ENCODE measurements at regions not wholly inside any gene's neighbourhood (a gene's known extent, or its start where the extent isn't known, plus 50 kb on each side); places are given as distances from the start of the nearest gene placed in this dataset.

DNA sequence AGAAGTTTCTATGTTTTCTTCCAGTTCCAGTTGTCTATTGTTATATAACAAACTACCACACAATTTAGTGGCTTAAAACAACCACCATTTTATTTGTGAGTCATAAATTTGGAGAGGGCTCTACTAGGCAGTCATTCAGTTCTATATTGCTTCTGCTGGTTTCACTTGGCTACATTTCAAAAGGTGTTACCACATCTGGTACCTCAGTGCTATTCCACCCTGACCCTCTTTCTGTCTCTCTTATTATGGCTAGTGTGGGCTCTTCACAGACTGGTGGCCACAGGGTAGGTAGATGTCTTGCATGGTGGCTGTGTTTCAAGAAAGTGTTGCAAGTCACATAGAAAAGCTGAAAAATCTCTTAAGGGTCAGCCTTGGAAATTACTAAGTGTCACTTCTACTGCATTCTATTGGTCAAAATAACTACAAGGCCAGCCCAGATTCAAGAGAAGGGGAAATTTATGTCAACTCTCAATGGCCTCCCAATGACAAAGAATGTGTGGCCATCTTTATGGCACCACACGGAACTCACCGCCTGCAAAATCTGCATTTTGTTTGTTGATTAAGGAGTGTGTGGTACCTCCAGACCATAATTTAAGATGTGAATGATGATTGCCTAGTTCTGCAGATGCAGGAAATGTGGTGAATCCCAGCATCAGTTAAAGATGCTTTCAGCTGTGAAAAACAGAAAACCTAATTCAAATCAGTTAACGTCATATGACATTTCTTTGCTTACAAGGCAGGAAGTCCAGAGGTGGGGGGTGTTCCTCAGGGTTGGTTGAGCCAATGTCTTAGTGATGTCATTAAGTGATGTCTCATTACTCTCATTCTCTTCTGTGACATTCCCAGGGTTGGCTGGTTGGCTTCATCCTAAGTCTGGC lies 105.8 kb upstream of the RASGRP1 start:
- no peak for DNase-seq (ENCODE audit: extremely low spot score, insufficient read length, low read depth)
- peak; percentile 98 for FAIRE-seq

DNA sequence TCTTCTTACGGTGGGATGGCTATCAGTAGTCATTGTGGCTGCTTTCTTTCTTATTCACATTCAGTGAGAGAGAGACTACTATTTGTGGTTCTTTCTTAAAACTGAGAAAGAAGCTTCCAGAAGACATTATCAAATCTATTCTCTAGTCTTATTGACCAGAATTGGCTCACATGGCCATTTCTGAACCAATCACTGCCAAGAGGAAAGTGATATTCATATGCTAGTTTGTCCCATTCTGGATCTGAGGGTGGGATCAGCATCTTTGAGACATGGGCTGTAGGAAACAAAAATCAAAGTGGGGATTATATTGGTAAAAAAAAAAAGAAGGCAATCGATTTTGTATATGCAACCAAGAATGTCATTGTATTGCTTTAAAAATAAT lies 106.4 kb upstream of the RASGRP1 start:
- FAIRE-seq = no peak
- no peak for DNase-seq (ENCODE audit: extremely low spot score, insufficient read length, low read depth)

DNA sequence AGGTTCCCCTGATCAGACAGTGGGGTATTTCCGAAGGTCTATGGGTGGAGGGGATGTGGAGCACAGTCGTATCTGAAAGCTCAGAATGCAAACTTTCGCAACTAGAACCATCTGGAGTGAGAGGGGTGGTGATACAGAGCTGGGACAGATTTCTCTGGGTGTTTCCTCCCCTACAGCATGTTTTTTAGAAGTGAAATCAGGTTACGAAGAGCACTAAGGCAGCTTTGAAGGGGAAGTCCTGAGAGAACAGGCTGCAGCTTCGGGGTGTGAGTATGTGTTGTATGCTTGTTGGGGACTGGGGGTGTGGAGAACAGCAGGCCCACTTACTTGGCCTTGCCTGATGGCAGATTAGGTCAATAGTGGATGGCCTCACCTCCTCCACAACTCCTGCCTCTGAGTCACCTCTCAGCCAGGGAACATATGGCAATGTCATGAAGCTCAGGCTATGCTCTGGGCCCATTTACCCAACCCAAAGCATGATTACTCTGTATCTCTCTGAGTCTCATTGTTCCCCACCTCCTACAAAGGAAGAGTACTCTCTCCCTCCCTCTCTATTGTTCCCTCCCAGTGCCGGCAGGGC lies 107.2 kb upstream of the RASGRP1 start:
- DNase-seq (ENCODE audit: extremely low spot score, insufficient read length, low read depth) = no peak

DNA sequence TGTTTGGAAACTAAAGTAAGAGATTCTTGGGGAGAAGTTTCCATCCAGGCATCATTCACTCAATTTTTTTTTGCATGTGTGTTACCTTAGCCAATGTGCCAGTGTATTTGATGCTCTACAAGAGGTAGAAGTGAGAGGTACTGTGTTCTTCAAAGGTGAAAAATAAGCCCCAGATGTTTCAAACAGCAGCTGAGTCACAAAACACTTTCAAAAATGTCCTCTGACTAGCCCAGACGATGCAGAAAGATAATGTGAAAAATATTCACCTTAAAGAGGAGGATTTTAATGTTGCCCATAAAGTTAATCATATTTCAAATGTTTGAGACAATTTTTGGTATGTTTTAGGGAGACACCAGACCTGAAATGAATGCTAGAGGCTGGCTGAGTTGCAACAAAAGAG lies 107.7 kb upstream of the RASGRP1 start:
- DNase-seq (ENCODE audit: extremely low spot score, insufficient read length, low read depth) (no peak), FAIRE-seq (no peak)

More for the DNA sequence above, 107.2 kb upstream of the RASGRP1 start:
- peak; percentile 97 for FAIRE-seq

DNA sequence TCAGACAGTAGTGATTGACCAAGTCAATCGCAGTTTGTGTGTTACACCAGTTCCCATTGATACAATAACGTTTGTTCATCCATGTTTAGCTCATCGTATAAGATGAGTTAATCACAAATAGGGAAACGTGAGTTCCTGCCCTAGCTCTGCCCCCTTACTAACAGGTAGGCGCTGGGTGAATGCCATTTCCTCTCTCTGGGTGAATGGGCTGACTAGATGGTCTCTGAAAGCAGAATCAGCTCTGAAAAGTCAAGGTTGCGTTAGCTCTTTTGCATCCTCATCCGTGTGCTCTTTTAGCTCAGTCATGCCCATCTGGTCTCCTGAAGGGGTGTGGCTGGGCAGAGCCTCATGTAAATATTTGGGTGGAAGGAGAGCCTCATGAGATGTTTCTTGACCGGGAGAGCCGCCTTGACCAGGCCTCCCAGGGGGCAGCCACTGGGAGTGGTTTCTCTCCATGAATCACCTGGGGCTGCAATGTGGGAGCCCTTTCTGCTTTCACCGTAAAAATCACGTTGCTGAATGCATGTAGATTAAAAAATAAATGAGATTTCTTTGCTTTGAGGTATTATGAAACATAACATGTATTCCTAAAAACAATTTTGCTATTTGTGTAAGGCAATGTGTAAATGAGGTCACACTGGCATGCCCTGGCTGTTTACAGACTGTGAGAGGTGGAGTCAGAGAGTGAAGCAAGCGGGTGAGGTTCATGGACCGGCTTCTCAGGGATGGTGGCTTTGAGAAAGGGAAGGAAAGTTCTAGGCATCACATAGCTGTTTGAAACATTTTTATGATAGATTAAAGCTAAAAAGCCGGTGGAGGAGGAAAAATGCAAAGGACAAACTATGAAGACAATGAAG lies 108.4 kb upstream of the RASGRP1 start:
- no peak for DNase-seq (ENCODE audit: extremely low spot score, insufficient read length, low read depth)
- FAIRE-seq = peak; percentile 95

DNA sequence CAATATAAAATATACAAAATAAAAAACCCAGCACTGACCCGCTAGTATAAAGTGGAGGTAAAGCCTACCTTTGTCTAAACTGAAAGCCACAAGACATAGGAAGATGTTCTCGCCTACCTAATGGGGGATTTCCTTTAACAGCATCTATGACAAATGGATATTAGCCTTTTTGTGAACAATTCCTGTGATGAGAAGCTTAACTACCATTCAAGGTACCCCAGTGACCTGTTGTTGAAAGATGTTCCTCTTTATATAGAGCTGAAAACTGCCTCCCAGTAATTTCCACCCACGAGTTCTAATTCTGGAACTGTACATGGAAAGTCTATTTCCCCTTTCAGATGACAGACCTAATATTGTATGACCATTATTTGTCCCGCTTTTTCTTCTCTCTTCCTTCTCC lies 109.8 kb upstream of the RASGRP1 start:
- FAIRE-seq (peak; percentile 50), DNase-seq (ENCODE audit: extremely low spot score, insufficient read length, low read depth) (no peak)

DNA sequence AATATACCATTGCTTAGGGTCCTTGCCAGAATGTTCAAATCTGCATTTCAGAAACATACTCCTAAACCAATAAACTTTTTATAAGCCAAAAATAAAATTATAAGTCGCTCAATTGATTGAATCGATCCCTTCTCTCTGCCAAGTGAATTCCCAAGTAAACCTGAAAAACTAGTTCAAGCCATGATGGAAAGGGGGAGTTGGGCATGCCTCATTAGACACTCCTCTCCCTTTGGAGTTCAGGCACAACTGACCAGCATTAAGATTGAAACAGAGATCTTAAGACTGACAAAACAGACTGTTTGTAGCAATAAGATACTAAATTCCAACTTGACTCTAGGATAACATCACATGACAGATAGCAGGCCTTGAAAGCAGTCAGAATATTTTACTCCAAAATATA lies 113.7 kb upstream of the RASGRP1 start:
- FAIRE-seq = no peak

DNA sequence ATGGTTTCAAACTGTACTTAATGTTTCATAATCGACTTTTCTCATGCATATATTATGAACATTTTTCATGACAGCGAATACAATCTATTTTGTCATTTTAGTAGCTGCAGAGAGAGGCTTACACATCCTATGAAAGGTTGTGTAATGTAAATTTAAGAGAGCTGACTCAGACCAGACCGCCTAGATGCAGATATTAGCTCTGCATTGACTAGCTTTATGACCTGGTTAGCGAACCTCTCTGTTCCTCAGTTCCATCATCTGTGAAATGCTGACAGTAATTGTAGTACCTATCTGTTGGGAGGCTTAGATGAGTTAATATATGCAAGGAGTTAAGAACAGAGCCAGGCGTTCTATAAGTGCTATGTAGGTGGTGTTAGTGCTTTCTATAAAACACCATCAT lies 116.2 kb upstream of the RASGRP1 start:
- no peak for FAIRE-seq
- no peak for DNase-seq (ENCODE audit: extremely low spot score, insufficient read length, low read depth)

More for the DNA sequence above, 113.7 kb upstream of the RASGRP1 start:
- no peak for DNase-seq (ENCODE audit: extremely low spot score, insufficient read length, low read depth)

DNA sequence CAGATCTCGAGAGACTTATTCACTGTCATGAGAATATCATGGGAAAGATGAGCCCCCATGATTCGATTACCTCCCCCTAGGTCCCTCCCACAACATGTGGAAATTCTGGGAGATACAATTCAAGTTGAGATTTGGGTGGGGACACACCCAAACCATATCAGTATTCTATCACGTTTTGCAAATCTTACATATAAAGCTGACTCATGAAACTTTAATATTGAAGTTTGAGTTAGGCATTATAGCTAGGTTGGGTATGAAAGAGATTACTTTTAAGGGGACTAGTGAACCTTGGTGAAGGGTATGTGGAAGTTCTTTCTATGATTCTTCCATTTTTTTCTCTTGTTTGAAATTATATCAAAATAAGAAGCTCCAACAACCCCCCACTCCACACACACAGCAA lies 117.7 kb upstream of the RASGRP1 start:
- no peak for DNase-seq (ENCODE audit: extremely low spot score, insufficient read length, low read depth)
- no peak for FAIRE-seq

DNA sequence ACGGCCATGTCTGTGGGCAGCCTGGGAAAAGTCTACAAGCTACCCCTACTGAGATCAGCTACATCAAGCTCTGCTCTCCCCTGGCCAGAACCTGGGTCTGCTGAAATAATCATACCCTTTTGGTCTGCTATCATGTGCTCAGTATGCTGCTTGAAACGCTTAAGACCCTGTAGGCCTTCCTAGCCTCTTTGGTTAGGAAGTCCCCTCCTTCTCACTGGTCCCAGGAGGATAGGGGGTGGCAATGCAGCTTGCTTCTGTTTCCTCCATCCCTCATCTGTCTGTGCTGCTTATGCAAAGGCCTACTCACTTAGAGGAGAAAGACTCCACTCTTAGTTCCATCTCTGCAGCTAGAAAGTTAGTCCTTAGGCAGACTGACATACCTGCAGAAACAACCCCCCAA lies 118.2 kb upstream of the RASGRP1 start:
- FAIRE-seq = peak; percentile 79
- DNase-seq (ENCODE audit: extremely low spot score, insufficient read length, low read depth) = no peak

DNA sequence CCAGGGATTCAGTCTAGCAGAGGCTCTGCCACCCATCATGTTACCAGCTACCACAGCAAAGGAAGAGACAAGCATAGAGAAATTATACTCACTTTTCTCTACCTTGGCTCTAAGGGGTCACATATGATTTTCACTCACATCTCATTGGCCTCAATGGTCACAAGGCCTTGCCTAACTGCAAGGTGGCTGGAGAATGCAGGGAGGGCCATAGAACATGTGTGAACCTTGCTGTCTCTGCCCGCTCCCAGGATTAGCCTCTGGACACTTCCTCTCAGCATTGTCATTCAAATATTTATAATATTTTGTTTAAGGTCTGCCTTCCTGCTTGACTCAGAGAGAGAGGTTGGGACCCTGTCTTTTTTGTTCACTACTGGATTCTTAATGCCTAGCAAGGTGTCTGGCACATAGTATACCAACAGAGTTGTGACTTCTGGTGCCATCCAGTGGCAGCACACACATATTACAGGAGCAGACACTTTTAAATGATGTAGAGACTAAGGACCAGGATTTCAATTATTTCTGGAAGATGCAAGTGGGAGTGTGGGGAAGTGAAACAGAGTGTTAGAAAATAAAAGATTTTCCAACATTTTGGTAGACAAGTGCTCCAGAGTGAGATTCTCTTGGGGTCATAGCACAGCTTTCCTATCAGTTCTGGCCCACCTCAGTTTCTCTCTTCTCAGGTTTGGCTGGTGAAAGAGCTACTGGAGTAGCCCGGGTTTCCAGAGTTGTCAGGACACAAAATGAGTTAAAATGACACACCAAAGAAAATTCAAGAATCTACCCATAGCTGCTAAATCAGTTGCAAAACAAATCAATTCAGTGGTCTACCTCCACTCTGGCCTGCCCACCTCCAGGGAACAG lies 119.0 kb upstream of the RASGRP1 start:
- FAIRE-seq (peak; percentile 94), DNase-seq (ENCODE audit: extremely low spot score, insufficient read length, low read depth) (no peak)

DNA sequence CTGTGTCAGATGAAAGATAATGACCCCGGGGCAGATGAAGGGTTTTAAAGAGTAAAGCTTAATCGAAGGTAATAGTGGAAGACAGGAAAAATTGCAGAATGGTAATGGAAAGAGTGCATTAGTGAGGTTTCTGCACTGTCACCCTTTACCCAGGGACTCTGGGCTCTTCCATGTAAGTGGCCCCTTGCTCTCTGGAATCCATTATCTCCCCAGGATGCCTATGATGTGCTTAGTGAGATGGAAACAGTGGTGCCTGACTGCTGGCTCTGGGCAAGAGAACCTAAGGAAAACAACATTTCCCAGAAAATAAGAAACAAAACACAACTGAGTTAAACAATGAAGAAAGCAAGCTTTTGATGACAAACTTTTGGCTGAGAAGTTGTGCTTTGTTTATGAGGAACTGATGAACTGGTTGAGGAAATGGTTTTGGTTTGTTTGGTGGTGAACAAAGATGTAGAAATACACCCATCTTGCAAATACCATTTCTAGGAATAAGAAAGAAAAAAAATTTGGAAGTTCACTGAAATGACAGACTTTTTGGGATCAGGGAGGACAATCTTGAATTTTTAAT lies 119.9 kb upstream of the RASGRP1 start:
- DNase-seq (ENCODE audit: extremely low spot score, insufficient read length, low read depth) (no peak), FAIRE-seq (no peak)

DNA sequence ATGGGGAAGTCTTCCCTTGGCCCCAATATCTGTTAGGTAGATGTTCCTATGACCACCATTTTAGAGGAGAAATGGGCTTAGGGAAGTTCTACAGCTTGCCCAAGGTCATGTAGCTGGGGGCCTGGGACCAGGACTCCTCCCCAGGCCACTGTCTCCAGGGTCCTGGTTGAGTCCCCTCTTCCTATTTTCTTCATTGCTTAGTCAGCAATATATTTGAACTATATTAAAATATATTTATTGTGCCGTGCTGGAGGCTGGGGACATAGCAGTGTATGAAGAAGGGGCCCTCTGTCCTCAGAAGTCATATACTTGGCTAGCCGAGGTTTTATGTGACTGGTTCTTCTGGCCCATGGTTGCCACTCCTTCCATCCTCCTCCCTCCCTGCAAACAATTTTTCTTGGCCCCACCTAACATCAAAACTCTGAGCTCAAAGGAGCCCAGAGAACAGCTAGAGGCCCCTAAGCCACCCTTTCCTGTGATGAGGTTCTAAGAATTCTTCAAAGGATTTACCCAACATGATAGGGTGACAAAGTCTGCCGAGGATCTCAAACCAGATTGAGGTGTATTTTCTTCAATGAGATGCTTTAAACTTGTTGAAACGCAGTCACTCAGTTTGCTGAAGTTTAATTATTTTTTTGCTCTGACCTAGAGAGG lies 121.2 kb upstream of the RASGRP1 start:
- FAIRE-seq (no peak), DNase-seq (ENCODE audit: extremely low spot score, insufficient read length, low read depth) (no peak)

DNA sequence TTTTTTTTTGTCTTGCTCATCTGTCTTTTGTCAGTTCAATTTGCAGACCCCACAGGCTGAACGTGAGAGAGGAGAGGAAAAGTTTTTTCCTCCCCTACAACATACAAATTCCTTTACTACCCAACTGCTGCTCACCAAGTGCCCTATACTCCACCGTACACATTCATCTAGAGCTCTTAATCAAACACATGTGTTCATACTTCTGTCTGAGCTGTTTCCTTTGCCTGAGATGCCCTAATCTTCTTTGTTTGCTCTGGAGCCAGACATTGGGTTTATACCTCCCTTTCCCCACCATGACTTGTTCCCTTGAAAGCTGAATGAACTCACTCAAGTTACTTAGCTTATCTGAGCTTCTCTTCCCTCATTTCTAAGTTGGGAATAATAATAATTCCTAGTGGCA lies 122.7 kb upstream of the RASGRP1 start:
- FAIRE-seq = no peak
- DNase-seq (ENCODE audit: extremely low spot score, insufficient read length, low read depth) = no peak

DNA sequence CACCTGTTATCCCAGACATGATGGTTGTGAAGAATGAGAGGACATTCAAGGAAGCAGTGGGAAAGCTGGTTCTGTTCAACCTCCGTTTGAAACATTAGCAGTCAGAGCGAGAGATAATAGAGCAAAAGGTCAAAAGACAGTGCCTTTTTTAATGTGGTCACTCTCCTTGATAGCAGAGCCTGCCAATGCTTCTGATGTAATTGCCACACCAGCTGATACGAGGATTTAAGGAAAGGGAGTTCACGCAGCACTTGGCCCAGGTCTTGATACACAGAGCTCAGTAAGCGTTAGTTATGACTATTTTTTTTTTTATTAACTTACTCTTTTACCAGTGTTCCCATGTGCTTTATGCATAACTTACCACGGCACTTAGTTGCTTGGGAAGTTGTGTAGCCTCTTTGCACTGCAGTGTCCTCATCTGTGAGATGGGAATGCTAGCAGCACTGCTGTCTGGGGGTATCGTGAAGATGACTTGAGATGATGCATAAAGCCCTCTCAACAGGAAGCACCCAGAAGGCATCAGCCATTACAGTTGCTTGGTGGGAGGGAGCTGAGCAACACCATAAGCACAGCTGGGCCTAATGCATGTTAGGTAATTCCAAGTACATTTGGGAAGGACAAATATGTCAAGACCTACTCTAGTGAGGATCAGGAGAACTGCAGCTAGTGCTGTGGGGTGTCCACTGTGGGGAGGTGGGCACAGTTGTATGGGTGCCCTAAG lies 123.3 kb upstream of the RASGRP1 start:
- no peak for FAIRE-seq
- DNase-seq (ENCODE audit: extremely low spot score, insufficient read length, low read depth) = no peak

DNA sequence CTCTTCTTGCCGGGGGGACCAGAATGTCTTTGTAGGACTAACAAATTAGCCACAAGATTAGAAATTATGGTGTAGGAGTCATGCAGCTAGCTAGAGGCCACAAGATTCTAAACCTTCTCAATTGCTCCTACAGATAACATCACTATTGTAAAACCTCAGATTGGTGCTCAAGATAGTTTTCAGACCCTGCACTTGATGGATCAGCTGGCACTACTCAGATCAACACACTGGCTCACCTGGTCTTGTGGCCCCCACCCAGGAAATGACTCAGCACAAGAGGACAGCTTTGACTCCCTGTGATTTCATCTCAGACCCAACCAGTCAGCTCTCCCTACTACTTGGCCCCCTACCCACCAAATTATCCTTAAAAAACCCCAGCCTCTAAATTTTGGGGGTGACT lies 124.1 kb upstream of the RASGRP1 start:
- FAIRE-seq (peak; percentile 59), DNase-seq (ENCODE audit: extremely low spot score, insufficient read length, low read depth) (no peak)

DNA sequence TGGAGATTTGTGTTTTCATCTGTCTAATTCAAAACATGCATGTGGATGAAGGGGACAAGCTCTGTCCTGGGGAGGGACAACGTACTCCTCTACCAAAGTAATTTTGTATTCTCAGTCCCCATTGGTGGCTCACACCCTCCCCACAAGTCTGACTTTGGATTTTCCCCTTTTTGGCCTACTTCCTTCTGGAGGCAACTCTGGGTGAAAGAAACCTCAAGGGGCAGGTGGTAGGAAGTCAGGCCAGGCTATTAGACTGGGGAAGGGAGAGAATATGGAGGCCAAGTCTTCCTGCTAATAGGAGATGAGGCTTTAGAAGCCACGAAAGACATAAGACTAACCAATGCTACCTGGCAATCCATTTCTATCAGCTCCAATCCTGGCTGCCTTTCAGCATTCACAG lies 124.9 kb upstream of the RASGRP1 start:
- FAIRE-seq (no peak), DNase-seq (ENCODE audit: extremely low spot score, insufficient read length, low read depth) (no peak)

DNA sequence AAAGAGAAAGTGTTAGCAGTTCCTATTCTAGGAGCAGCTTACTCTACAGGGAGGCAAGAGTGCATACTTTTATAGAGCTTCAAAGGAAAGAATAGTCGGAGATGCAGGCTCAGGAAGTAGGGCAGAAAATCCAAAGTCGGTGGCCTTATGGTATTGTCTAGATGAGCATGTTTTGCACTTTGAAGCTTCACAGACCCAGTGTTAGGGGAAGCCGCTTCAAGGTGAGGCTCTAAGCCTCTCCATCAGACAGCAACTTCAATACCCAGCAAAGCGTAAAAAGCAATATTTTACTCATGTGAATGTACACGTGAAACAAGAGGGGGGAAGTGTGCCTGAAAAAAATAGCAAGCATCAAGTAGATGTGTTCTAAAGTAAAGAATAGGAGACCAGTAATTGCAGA lies 125.6 kb upstream of the RASGRP1 start:
- DNase-seq (ENCODE audit: extremely low spot score, insufficient read length, low read depth) = no peak
- FAIRE-seq = no peak

Data from GM18507 (cell line).